ENCODE measurements at regions not wholly inside any gene's neighbourhood (a gene's known extent, or its start where the extent isn't known, plus 50 kb on each side); places are given as distances from the start of the nearest gene placed in this dataset.

DNA sequence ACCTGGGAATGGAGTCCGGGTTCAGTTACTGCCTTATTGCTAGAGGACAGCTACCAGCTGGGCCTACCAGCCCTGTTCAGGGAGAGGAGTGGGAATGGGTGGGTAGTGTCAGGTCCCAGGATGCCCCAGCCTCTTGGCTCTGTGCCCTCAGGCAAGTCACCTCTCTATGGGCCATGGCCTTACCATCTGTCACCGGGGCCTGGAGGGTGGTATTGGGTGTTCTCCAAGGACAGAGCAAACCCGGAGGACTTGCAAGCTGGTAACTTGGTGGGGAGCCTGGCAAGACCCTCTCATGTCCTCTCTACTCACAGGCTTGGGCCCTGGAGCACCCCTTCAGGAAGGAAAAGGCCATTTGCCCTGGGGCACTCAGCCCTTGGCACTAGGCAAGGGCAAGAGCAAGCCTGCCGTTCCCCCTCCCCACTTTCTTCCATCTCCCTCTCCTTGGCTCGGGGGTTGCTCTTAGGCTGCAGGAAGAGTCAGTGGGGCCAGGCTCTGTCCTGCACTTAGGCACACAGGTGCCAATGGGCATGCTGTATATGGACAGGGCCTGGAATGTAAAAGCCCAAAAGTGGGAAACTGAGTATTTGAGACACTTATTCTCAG lies 170.0 kb upstream of the ZNF267 start (continued):
- TF ChIP-seq, protein P1, sequence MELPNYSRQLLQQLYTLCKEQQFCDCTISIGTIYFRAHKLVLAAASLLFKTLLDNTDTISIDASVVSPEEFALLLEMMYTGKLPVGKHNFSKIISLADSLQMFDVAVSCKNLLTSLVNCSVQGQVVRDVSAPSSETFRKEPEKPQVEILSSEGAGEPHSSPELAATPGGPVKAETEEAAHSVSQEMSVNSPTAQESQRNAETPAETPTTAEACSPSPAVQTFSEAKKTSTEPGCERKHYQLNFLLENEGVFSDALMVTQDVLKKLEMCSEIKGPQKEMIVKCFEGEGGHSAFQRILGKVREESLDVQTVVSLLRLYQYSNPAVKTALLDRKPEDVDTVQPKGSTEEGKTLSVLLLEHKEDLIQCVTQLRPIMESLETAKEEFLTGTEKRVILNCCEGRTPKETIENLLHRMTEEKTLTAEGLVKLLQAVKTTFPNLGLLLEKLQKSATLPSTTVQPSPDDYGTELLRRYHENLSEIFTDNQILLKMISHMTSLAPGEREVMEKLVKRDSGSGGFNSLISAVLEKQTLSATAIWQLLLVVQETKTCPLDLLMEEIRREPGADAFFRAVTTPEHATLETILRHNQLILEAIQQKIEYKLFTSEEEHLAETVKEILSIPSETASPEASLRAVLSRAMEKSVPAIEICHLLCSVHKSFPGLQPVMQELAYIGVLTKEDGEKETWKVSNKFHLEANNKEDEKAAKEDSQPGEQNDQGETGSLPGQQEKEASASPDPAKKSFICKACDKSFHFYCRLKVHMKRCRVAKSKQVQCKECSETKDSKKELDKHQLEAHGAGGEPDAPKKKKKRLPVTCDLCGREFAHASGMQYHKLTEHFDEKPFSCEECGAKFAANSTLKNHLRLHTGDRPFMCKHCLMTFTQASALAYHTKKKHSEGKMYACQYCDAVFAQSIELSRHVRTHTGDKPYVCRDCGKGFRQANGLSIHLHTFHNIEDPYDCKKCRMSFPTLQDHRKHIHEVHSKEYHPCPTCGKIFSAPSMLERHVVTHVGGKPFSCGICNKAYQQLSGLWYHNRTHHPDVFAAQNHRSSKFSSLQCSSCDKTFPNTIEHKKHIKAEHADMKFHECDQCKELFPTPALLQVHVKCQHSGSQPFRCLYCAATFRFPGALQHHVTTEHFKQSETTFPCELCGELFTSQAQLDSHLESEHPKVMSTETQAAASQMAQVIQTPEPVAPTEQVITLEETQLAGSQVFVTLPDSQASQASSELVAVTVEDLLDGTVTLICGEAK (IDR thresholded peaks at IDR 0.05; ENCODE audit: borderline replicate concordance), result no peak
- no peak for TF ChIP-seq TBL1XR1 (IDR thresholded peaks at IDR 0.05; ENCODE audit: low read depth, low read length)

DNA sequence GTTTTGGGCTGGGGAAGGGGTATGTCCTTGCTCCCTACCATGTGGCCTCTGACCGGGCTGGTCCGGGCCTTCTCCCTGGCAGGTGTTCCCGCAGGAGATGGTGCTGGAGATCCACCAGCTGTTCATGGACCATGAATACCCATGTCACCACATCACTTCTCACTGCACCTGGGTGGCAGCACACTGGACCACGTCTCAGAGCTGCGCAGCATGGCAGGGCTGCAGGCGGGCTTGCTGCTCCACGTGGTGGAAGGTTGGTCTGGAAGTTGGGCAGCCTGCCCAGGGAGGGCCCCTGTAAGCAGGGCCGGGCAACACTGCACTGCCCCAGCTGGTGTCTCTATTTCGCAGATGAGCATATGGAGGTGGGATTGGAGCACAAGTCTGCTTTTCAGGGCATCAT lies 169.5 kb upstream of the ZNF267 start:
- Histone ChIP-seq H3K4me2 (ENCODE audit: control insufficient read depth, insufficient read depth) (no peak overlapping the region), H3K27ac (ENCODE audit: control insufficient read depth, insufficient read depth) (no peak overlapping the region), H3K27me3 (replicated peaks in 1 of 2; ENCODE audit: control insufficient read depth in 2 of 2, insufficient read depth in 2 of 2, low read length in 1 of 2) (no peaks in the 10 kb centered on the region), H3K9ac (ENCODE audit: control insufficient read depth, insufficient read depth, low read length) (no peak overlapping the region), H3K4me1 (ENCODE audit: control insufficient read depth, insufficient read depth, low read length) (peaks cover 5% of the 10 kb centered on the region; the same call in 1 of the 2 replicates), H4K20me1 (ENCODE audit: control insufficient read depth, insufficient read depth) (no peaks in the 10 kb centered on the region; the same call in 1 of the 2 replicates), H2AFZ (ENCODE audit: control insufficient read depth, low read depth, low read length) (no peak overlapping the region), H3K4me3 (no peak overlapping the region), H3K9me3 (replicated peaks; ENCODE audit: control insufficient read depth, insufficient read depth, low read length) (no peaks in the 10 kb centered on the region), H3K36me3 (ENCODE audit: control insufficient read depth in 2 of 2, insufficient read depth in 2 of 2, low read length in 1 of 2) (peaks cover 23 to 31% of the 10 kb centered on the region in 2 experiments), H3K79me2 (ENCODE audit: control insufficient read depth, insufficient read depth, low read length) (peaks cover 23% of the 10 kb centered on the region)
- SMC1A ChIA-PET (ENCODE audit: uncharacterized antibody, unreplicated experiment), result no interaction called here
- BruUV-seq (replicated peaks), result no TSS peak
- FAIRE-seq (no peak), ATAC-seq (no peak), DNase-seq (ENCODE audit: low read depth, low spot score) (no peak)
- RAD21 ChIA-PET (ENCODE audit: unreplicated experiment), result interaction anchor here (1.2 kb wide), 1 partner anchor 10 kb away, joined by 4 read pairs; no protein-coding TSS in a partner anchor
- TF ChIP-seq, protein P2, sequence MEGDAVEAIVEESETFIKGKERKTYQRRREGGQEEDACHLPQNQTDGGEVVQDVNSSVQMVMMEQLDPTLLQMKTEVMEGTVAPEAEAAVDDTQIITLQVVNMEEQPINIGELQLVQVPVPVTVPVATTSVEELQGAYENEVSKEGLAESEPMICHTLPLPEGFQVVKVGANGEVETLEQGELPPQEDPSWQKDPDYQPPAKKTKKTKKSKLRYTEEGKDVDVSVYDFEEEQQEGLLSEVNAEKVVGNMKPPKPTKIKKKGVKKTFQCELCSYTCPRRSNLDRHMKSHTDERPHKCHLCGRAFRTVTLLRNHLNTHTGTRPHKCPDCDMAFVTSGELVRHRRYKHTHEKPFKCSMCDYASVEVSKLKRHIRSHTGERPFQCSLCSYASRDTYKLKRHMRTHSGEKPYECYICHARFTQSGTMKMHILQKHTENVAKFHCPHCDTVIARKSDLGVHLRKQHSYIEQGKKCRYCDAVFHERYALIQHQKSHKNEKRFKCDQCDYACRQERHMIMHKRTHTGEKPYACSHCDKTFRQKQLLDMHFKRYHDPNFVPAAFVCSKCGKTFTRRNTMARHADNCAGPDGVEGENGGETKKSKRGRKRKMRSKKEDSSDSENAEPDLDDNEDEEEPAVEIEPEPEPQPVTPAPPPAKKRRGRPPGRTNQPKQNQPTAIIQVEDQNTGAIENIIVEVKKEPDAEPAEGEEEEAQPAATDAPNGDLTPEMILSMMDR (IDR thresholded peaks at IDR 0.05 in 2 of 3, conservative IDR thresholded peaks at IDR 0.05 in 1 of 3; ENCODE audit: control insufficient read depth in 2 of 3, extremely low read depth in 1 of 3, insufficient read depth in 1 of 3, low read depth in 3 of 3, low read length in 3 of 3), result no peak
- no peak for TF ChIP-seq ZNF384 (IDR thresholded peaks at IDR 0.05; ENCODE audit: borderline replicate concordance, low read depth, low read length)
- TF ChIP-seq IKZF2 (IDR thresholded peaks at IDR 0.05), result no peak
- TF ChIP-seq, protein P3, sequence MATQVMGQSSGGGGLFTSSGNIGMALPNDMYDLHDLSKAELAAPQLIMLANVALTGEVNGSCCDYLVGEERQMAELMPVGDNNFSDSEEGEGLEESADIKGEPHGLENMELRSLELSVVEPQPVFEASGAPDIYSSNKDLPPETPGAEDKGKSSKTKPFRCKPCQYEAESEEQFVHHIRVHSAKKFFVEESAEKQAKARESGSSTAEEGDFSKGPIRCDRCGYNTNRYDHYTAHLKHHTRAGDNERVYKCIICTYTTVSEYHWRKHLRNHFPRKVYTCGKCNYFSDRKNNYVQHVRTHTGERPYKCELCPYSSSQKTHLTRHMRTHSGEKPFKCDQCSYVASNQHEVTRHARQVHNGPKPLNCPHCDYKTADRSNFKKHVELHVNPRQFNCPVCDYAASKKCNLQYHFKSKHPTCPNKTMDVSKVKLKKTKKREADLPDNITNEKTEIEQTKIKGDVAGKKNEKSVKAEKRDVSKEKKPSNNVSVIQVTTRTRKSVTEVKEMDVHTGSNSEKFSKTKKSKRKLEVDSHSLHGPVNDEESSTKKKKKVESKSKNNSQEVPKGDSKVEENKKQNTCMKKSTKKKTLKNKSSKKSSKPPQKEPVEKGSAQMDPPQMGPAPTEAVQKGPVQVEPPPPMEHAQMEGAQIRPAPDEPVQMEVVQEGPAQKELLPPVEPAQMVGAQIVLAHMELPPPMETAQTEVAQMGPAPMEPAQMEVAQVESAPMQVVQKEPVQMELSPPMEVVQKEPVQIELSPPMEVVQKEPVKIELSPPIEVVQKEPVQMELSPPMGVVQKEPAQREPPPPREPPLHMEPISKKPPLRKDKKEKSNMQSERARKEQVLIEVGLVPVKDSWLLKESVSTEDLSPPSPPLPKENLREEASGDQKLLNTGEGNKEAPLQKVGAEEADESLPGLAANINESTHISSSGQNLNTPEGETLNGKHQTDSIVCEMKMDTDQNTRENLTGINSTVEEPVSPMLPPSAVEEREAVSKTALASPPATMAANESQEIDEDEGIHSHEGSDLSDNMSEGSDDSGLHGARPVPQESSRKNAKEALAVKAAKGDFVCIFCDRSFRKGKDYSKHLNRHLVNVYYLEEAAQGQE (IDR thresholded peaks at IDR 0.05; ENCODE audit: low read depth, low read length), result no peak
- no peak for TF ChIP-seq ZBED1 (IDR thresholded peaks at IDR 0.05; ENCODE audit: borderline replicate concordance)
- TF ChIP-seq, protein P4, sequence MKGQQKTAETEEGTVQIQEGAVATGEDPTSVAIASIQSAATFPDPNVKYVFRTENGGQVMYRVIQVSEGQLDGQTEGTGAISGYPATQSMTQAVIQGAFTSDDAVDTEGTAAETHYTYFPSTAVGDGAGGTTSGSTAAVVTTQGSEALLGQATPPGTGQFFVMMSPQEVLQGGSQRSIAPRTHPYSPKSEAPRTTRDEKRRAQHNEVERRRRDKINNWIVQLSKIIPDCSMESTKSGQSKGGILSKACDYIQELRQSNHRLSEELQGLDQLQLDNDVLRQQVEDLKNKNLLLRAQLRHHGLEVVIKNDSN (IDR thresholded peaks at IDR 0.05; ENCODE audit: borderline replicate concordance, extremely low read length, insufficient read depth, low read depth, low read length), result no peak
- no peak for TF ChIP-seq ZNF622 (IDR thresholded peaks at IDR 0.05)
- no peak for TF ChIP-seq ZSCAN29 (IDR thresholded peaks at IDR 0.05)
- TF ChIP-seq TCF7 (IDR thresholded peaks at IDR 0.05; ENCODE audit: borderline replicate concordance), result no peak
- CTCF ChIA-PET, result interaction anchor here (2.0 kb wide), 1 partner anchor 11 kb away, joined by 6 read pairs; no protein-coding TSS in a partner anchor
- POLR2A ChIA-PET, result interaction anchor here (4.0 kb wide), 1 partner anchor 9 kb away, joined by 32 read pairs; a partner anchor contains a TSS
- WGBS (ENCODE audit: insufficient coverage, insufficient replicate concordance, low lambda C conversion rate, missing lambda C conversion rate), result 99% methylated on average over 9 of the region's 9 CpGs
- in situ Hi-C loops (cut with MboI) (no loop called here), intact Hi-C loops (cut with micrococcal nuclease; ENCODE audit: unreplicated experiment) (loop anchor here (5.0 kb wide), 1 partner anchor 168 kb away; the partner anchor contains the start of gene ZNF267)

All from GM12878 (cell line).